ENCODE measurements at regions not wholly inside any gene's neighbourhood (a gene's known extent, or its start where the extent isn't known, plus 50 kb on each side); places are given as distances from the start of the nearest gene placed in this dataset.

DNA sequence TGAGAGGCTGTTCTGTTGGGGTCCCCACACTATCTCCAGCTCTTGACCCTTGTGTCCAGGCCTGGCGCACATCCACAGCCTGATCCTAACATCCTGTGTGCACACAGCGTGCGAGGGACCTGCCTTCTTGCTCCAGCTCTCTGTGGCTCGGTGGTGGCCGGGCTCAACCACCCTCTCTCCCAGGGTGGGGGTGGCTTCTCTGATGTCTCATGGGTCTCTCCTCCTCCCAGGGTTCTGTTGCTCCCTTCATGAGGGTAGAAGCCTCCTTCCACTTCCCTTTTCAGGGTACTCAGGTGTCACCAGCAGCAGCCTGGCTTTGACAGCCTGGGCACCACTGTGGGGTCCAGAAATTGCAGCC lies 196.9 kb upstream of the RAB6C start:
- TF ChIP-seq, protein P1, sequence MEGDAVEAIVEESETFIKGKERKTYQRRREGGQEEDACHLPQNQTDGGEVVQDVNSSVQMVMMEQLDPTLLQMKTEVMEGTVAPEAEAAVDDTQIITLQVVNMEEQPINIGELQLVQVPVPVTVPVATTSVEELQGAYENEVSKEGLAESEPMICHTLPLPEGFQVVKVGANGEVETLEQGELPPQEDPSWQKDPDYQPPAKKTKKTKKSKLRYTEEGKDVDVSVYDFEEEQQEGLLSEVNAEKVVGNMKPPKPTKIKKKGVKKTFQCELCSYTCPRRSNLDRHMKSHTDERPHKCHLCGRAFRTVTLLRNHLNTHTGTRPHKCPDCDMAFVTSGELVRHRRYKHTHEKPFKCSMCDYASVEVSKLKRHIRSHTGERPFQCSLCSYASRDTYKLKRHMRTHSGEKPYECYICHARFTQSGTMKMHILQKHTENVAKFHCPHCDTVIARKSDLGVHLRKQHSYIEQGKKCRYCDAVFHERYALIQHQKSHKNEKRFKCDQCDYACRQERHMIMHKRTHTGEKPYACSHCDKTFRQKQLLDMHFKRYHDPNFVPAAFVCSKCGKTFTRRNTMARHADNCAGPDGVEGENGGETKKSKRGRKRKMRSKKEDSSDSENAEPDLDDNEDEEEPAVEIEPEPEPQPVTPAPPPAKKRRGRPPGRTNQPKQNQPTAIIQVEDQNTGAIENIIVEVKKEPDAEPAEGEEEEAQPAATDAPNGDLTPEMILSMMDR (optimal IDR thresholded peaks at IDR 0.05 in 1 of 3, IDR thresholded peaks at IDR 0.05 in 1 of 3, conservative IDR thresholded peaks at IDR 0.05 in 1 of 3; ENCODE audit: extremely low read depth in 1 of 3, insufficient read depth in 2 of 3, low read length in 3 of 3): no peak
- TF ChIP-seq EZH2 (IDR thresholded peaks at IDR 0.05; ENCODE audit: low read length): no peak
